Tibial artery (tissue), 4 donors: ENCODE measurements at regions not wholly inside any gene's neighbourhood (a gene's known extent, or its start where the extent isn't known, plus 50 kb on each side); places are given as distances from the start of the nearest gene placed in this dataset.

Source experiments
- DNase-seq, 2 donors: peaks; one replicate each; pipeline ENCODE4 v3.0.0-alpha.2; 2019
- H3K27ac ChIP-seq, 2 donors: fragments of 200-600 bp; sonication (generic) in 1 of 2; 1 replicate in 1 of 2; 2 replicates in 1 of 2; pipeline ENCODE4 v1.5.1; 2018 to 2019; ENCODE audit warnings: mild to moderate bottlenecking in 1 of 2
- H3K27me3 ChIP-seq, 2 donors: fragments of 200-600 bp; sonication (generic) in 1 of 2; one replicate each; pipeline versions ENCODE4 v1.5.1 to v1.6.0; 2016 to 2019
- H3K36me3 ChIP-seq, 3 donors: fragments of 200-600 bp; sonication (generic) in 2 of 3; one replicate each; pipeline ENCODE4 v1.5.1; 2016 to 2019; ENCODE audit warnings: mild to moderate bottlenecking in 2 of 3
- H3K4me1 ChIP-seq, 4 donors: fragments of 200-600 bp; sonication (generic) in 2 of 4; 1 replicate in 3 of 4; 2 replicates in 1 of 4; pipeline ENCODE4 v1.5.1; 2016 to 2019
- H3K4me3 ChIP-seq, 2 donors: fragments of 200-600 bp; sonication (generic) in 1 of 2; 1 replicate in 1 of 2; 2 replicates in 1 of 2; pipeline ENCODE4 v1.5.1; 2018 to 2019; ENCODE audit warnings: mild to moderate bottlenecking in 2 of 2
- H3K9me3 ChIP-seq, 3 donors: fragments of 200-600 bp; sonication (generic) in 1 of 3; one replicate each; pipeline ENCODE4 v1.5.1; 2016 to 2019
- intact Hi-C: fragments of 100-400 bp; cut with DNase I; formaldehyde crosslinking; loops from one replicate; pipeline ENCODE4 v1.15.0; 2023; ENCODE audit warnings: low total_unique reads
- TF ChIP-seq, protein P1 (sequence below), 2 experiments: fragments of 200-600 bp in 1 of 2; fragments of 450-650 bp in 1 of 2; IDR thresholded peaks; one replicate each; pipeline ENCODE4 v1.5.1; 2017 to 2019; ENCODE audit warnings: antibody characterized with exemption in 2 of 2, mild to moderate bottlenecking in 1 of 2, moderate library complexity in 1 of 2

DNA sequence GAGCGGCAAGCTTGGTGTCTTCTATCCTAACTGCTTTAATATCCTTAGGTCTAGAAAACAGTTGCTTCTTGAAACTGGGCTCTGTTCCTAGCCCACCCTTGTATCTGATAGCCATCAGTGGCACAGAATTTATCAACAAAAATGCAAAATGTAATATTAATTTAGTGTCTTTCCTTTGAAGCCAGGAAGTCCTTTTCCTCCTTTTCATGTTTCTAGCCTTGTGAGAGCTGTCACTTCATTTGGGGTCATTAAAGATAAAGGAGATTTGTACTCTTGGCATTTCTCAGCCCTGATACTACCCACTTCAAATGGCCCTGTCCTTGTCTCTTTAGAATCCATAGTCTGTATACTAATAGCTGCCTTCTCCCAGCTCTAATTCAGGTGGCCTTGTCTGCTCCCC, 111.0 kb downstream of the GAS1 start:
- H3K9me3 ChIP-seq, result no peaks in the 10 kb centered on the region
- no peak for DNase-seq
- no peaks in the 10 kb centered on the region for H3K4me1 ChIP-seq
- no peaks in the 10 kb centered on the region for H3K36me3 ChIP-seq
- H3K27ac ChIP-seq, result no peak overlapping the region
- H3K27me3 ChIP-seq, result no peaks in the 10 kb centered on the region
- TF ChIP-seq, protein P1, sequence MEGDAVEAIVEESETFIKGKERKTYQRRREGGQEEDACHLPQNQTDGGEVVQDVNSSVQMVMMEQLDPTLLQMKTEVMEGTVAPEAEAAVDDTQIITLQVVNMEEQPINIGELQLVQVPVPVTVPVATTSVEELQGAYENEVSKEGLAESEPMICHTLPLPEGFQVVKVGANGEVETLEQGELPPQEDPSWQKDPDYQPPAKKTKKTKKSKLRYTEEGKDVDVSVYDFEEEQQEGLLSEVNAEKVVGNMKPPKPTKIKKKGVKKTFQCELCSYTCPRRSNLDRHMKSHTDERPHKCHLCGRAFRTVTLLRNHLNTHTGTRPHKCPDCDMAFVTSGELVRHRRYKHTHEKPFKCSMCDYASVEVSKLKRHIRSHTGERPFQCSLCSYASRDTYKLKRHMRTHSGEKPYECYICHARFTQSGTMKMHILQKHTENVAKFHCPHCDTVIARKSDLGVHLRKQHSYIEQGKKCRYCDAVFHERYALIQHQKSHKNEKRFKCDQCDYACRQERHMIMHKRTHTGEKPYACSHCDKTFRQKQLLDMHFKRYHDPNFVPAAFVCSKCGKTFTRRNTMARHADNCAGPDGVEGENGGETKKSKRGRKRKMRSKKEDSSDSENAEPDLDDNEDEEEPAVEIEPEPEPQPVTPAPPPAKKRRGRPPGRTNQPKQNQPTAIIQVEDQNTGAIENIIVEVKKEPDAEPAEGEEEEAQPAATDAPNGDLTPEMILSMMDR (IDR thresholded peaks at IDR 0.05), result no peak
- H3K4me3 ChIP-seq, result no peak overlapping the region
- intact Hi-C loops, result no loop called here

DNA sequence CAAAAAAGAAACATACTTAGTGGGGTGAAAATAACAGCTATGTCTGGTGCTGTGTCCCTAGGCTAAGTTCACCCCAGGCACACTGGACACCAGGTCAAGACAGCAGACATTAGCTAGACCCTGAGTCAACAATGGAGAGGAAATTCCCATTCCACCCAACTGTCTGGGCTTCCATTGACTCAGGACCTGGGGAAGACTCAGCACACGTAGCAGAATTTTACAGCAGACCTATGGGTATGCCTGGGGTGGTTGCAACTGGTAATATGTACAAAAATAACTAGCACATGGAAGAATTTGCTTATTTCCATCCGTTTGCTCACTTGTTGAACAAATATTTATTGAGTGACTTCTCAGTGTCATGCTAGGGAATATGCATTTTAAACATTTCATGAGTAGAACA, 117.0 kb downstream of the GAS1 start:
- DNase-seq, result no peak
- Histone ChIP-seq H3K27me3 (no peaks in the 10 kb centered on the region), H3K36me3 (no peaks in the 10 kb centered on the region)

DNA sequence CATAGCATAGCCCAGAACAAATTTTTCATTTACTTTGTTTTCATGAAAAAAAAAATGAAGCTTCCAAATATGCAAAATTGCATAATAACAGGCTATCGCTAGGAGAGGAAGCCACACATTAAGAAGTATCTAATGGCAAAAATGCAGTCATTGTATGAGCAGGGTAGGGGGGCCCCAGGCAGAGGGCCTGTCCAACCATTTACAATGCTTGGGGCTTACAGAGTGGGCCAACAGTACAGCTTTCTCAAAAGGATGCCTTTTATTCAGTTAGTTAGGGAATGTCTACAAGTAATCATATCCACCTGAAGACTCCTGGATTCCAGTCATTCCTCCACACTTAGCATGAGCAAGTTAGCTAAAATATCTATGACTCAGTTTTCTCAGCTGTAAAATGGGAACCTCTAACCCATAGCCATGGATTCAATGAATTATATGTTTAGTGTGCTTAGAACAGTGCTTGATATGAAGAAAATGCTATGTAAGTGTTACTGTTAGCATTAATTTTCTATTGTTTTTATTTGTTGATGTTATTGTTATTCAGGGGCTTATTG, 117.7 kb downstream of the GAS1 start:
- no peaks in the 10 kb centered on the region for H3K36me3 ChIP-seq
- TF ChIP-seq, protein P1 (IDR thresholded peaks at IDR 0.05), result no peak
- H3K4me3 ChIP-seq, result no peak overlapping the region
- DNase-seq, result no peak
- H3K27me3 ChIP-seq, result no peaks in the 10 kb centered on the region
- H3K4me1 ChIP-seq, result no peaks in the 10 kb centered on the region
- intact Hi-C loops, result no loop called here
- no peak overlapping the region for H3K27ac ChIP-seq
- no peaks in the 10 kb centered on the region for H3K9me3 ChIP-seq

More for the DNA sequence above, 117.0 kb downstream of the GAS1 start:
- Histone ChIP-seq H3K9me3 (no peaks in the 10 kb centered on the region), H3K27ac (no peak overlapping the region), H3K4me3 (no peak overlapping the region), H3K4me1 (no peaks in the 10 kb centered on the region)
- TF ChIP-seq, protein P1 (IDR thresholded peaks at IDR 0.05), result no peak
- intact Hi-C loops, result no loop called here

DNA sequence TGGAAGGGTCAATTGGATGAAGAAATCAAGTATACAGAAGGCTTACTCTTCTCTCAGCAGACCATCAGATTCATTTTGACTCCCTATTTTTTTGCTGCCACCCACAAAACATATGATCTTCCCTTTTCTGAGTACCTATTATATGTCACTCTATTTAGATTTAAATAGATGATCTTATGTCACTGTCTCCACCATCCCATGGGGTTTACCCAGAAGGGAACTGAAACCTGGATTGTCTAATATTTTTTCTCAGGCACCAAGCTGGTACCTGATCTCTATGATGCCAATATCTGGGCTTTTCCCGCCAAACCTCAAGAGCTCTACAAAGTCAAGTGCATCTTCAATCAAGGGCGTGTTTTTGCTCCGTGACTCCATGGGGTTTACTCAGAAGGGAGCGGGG, 118.7 kb downstream of the GAS1 start:
- Histone ChIP-seq H3K27me3 (no peaks in the 10 kb centered on the region), H3K27ac (no peak overlapping the region), H3K36me3 (no peaks in the 10 kb centered on the region), H3K4me3 (no peak overlapping the region), H3K9me3 (no peaks in the 10 kb centered on the region), H3K4me1 (no peaks in the 10 kb centered on the region)
- intact Hi-C loops, result no loop called here
- DNase-seq, result no peak
- TF ChIP-seq, protein P1 (IDR thresholded peaks at IDR 0.05), result no peak

DNA sequence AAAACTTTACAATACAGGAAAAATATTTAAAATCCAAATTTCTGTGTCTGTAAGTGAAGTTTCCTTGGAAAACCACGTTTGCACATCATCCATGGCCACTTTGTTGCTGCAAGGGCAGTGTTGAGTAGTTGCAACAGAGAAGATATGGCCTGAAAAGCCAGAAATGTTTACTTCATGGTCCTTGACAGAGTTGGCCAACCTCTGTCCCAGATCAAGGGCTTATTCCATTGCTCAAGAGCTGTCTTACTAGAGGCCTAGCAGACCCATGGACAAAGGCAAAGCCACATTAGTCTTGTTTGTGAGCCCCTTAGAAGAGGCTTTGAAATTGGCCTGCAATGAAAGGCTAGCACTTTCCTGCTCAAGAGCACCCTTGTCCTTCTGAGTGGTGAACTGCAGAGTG, 119.4 kb downstream of the GAS1 start:
- DNase-seq, result no peak

More for the DNA sequence above, 119.4 kb downstream of the GAS1 start:
- no peaks in the 10 kb centered on the region for H3K4me1 ChIP-seq
- H3K4me3 ChIP-seq, result no peak overlapping the region
- no peak overlapping the region for H3K27ac ChIP-seq
- H3K36me3 ChIP-seq, result no peaks in the 10 kb centered on the region
- TF ChIP-seq, protein P1 (IDR thresholded peaks at IDR 0.05), result no peak
- no peaks in the 10 kb centered on the region for H3K9me3 ChIP-seq
- no peaks in the 10 kb centered on the region for H3K27me3 ChIP-seq
- intact Hi-C loops, result no loop called here
